OCI-LY7 (cell line): ENCODE measurements at regions not wholly inside any gene's neighbourhood (a gene's known extent, or its start where the extent isn't known, plus 50 kb on each side); places are given as distances from the start of the nearest gene placed in this dataset.

ENCODE experiments used
- BruUV-seq: library from RNA; stranded (reverse); fragments of 400-500 nt; replicated peaks from 2 replicates; lab custom pipeline; 2021; lab: Mats Ljungman, UMichigan
- CTCF ChIA-PET: fragments of 300-600 bp; sonication (Branson Sonifier 250); formaldehyde crosslinking; loops from one replicate; lab custom pipeline; 2022; ENCODE audit warnings: antibody characterized with exemption; ENCODE audit not compliant: unreplicated experiment; lab: Charles Lee
- POLR2A ChIA-PET: fragments of 300-600 bp; sonication (Branson Sonifier 250); formaldehyde crosslinking; loops from one replicate; lab custom pipeline; 2022; ENCODE audit warnings: antibody characterized with exemption; lab: Charles Lee
- DNase-seq: peaks from one replicate; pipeline ENCODE4 v3.0.0-alpha.2; 2015; ENCODE audit warnings: low spot score
- H2AFZ ChIP-seq: fragments of 200-600 bp; sonication (generic), shearing (Covaris generic); 2 replicates; pipeline ENCODE4 v1.6.1; 2014; ENCODE audit warnings: mild to moderate bottlenecking, antibody characterized with exemption, low read length, moderate library complexity
- H3K27ac ChIP-seq: fragments of 200-600 bp; sonication (generic); 2 replicates; pipeline ENCODE4 v1.5.1; 2014; ENCODE audit warnings: mixed run types, low read depth, mild to moderate bottlenecking, moderate library complexity, low read length, inconsistent platforms; ENCODE audit not compliant: poor library complexity, severe bottlenecking
- H3K36me3 ChIP-seq: fragments of 200-600 bp; sonication (generic); 2 replicates; pipeline ENCODE4 v1.6.1; 2014; ENCODE audit warnings: mild to moderate bottlenecking, antibody characterized with exemption, low read length, moderate library complexity, mixed read lengths; ENCODE audit not compliant: insufficient read depth
- H3K4me1 ChIP-seq: fragments of 200-600 bp; sonication (generic); 2 replicates; pipeline ENCODE4 v1.5.1; 2014; ENCODE audit warnings: mild to moderate bottlenecking, low read length; ENCODE audit not compliant: insufficient read depth, poor library complexity, severe bottlenecking
- H3K4me2 ChIP-seq: fragments of 200-600 bp; sonication (generic); 2 replicates; pipeline ENCODE4 v1.6.1; 2014; ENCODE audit warnings: mild to moderate bottlenecking, low read length
- H3K4me3 ChIP-seq: fragments of 200-600 bp; sonication (generic); 2 replicates; pipeline ENCODE4 v1.5.1; 2014; ENCODE audit warnings: mild to moderate bottlenecking, low read depth, low read length; ENCODE audit not compliant: poor library complexity, severe bottlenecking
- H3K79me2 ChIP-seq: fragments of 200-600 bp; sonication (generic); 2 replicates; pipeline ENCODE4 v1.6.1; 2016; ENCODE audit warnings: low read depth, mild to moderate bottlenecking, low read length, moderate library complexity, mixed read lengths; ENCODE audit not compliant: insufficient read depth
- H3K9me2 ChIP-seq: fragments of 200-600 bp; sonication (generic); 2 replicates; pipeline ENCODE4 v1.6.1; 2016; ENCODE audit warnings: mild to moderate bottlenecking, low read length, mixed read lengths; ENCODE audit not compliant: insufficient read depth
- H3K9me3 ChIP-seq: fragments of 200-600 bp; sonication (generic); 2 replicates; pipeline ENCODE4 v1.6.1; 2014; ENCODE audit warnings: mild to moderate bottlenecking, mixed run types, low read length, mixed read lengths
- H4K20me1 ChIP-seq: fragments of 200-600 bp; sonication (generic); 2 replicates; pipeline ENCODE4 v1.6.1; 2014; ENCODE audit warnings: mild to moderate bottlenecking, antibody characterized with exemption, low read length, moderate library complexity, mixed read lengths; ENCODE audit not compliant: insufficient read depth
- EZH2phosphoT487 ChIP-seq: fragments of 200-600 bp; sonication (generic); IDR thresholded peaks from 2 replicates; pipeline ENCODE4 v1.6.1; 2018; ENCODE audit warnings: low read depth, borderline replicate concordance, mild to moderate bottlenecking, mixed run types, antibody characterized with exemption, low read length, moderate library complexity, mixed read lengths
- intact Hi-C: fragments of 100-400 bp; cut with micrococcal nuclease; formaldehyde crosslinking; loops from one replicate; pipeline ENCODE4 v1.10.0; 2022; ENCODE audit not compliant: unreplicated experiment
- TF ChIP-seq, protein P1 (sequence below): fragments of 200-600 bp; sonication (generic); conservative IDR thresholded peaks from 2 replicates; pipeline ENCODE4 v1.5.1; 2014; ENCODE audit warnings: mild to moderate bottlenecking, antibody characterized with exemption, low read length, moderate library complexity, mixed read lengths

DNA sequence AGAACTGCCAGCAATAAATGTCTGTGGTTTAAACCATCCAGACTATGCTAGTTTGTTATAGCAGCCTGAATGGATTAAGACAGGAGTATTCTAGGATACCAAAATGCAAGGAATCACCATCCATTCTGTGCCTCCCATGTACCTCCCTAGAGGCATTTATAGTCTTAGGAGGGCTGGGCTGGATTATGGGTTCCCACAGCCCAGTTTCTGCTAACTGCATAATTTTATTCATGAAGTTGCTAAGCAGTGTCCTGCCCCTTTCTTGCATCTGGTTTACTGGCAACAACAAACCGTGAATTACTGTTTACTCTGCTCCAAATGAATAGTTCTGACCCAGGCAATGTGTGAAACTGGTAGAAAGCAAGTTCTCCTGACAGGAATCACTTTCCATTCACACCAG is 67.1 kb upstream of the PRKX start:
- Histone ChIP-seq H3K27ac (no peak overlapping the region), H3K9me3 (no peaks in the 10 kb centered on the region), H4K20me1 (no peaks in the 10 kb centered on the region), H3K36me3 (no peaks in the 10 kb centered on the region), H3K79me2 (no peaks in the 10 kb centered on the region), H3K4me1 (no peaks in the 10 kb centered on the region), H3K9me2 (no peaks in the 10 kb centered on the region), H3K4me2 (no peak overlapping the region), H3K4me3 (no peak overlapping the region), H2AFZ (no peak overlapping the region)
- no TSS peak for BruUV-seq
- no peak for DNase-seq
- intact Hi-C loops = loop anchor here (10.0 kb wide), 1 partner anchor 334 kb away; no protein-coding TSS in a partner anchor
- CTCF ChIA-PET = no interaction called here
- TF ChIP-seq, protein P1, sequence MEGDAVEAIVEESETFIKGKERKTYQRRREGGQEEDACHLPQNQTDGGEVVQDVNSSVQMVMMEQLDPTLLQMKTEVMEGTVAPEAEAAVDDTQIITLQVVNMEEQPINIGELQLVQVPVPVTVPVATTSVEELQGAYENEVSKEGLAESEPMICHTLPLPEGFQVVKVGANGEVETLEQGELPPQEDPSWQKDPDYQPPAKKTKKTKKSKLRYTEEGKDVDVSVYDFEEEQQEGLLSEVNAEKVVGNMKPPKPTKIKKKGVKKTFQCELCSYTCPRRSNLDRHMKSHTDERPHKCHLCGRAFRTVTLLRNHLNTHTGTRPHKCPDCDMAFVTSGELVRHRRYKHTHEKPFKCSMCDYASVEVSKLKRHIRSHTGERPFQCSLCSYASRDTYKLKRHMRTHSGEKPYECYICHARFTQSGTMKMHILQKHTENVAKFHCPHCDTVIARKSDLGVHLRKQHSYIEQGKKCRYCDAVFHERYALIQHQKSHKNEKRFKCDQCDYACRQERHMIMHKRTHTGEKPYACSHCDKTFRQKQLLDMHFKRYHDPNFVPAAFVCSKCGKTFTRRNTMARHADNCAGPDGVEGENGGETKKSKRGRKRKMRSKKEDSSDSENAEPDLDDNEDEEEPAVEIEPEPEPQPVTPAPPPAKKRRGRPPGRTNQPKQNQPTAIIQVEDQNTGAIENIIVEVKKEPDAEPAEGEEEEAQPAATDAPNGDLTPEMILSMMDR = no peak
- no peak for TF ChIP-seq EZH2phosphoT487
- POLR2A ChIA-PET = interaction anchor here (0.6 kb wide), 1 partner anchor 69 kb away, joined by 3 read pairs; no protein-coding TSS in a partner anchor

DNA sequence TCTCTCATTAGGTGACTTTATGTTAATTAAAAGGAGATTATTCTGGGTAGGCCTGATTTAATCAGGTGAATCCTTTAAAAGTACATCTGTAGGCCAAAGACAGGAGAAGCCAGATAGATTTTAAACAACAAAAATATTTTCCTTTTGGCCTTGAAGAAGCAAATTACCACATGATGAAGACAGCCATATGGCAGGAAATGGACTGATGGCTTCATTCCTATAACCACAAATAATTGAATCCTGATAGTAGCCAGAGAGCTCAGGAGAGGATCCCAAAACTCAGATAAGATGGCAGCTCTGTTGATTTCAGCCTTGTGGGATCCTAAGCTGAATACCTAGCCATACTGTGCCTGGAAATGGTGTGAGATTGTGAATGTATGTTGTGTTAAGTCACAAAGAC is 66.1 kb upstream of the PRKX start:
- Histone ChIP-seq H3K4me1 (no peaks in the 10 kb centered on the region), H3K36me3 (no peaks in the 10 kb centered on the region), H3K4me3 (no peak overlapping the region), H3K9me3 (no peaks in the 10 kb centered on the region), H2AFZ (no peak overlapping the region), H3K9me2 (no peaks in the 10 kb centered on the region), H3K79me2 (no peaks in the 10 kb centered on the region), H3K4me2 (no peak overlapping the region), H3K27ac (no peak overlapping the region), H4K20me1 (no peaks in the 10 kb centered on the region)
- ChIA-PET CTCF (no interaction called here), POLR2A (no interaction called here)
- BruUV-seq = no TSS peak
- intact Hi-C loops = no loop called here
- TF ChIP-seq EZH2phosphoT487 = no peak
- TF ChIP-seq, protein P1 = no peak
- no peak for DNase-seq

DNA sequence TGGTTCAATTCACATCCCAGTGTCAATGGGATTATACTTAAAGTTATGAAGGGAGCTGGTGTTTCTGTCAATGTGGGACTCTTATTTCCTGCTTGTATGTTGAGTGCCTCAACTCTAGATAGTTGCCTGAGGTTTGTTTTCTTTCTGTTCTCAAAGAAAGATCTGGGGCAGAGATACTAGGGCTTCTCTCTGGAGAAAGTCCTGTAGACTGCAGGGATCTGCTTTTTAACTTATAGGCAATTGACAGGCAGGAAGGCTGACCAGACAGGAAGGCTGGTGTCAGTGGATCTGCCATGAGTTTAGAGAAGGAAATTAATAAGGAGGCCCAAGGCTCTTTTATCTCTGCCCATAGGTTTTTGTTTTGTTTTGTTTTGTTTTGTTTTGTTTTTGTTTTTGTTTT is 64.0 kb upstream of the PRKX start:
- TF ChIP-seq EZH2phosphoT487 = no peak
- TF ChIP-seq, protein P1 = no peak
- no peaks in the 10 kb centered on the region for H3K4me1 ChIP-seq
- H3K4me2 ChIP-seq = no peak overlapping the region
- H3K79me2 ChIP-seq = no peaks in the 10 kb centered on the region
- no TSS peak for BruUV-seq
- no peaks in the 10 kb centered on the region for H3K9me3 ChIP-seq
- ChIA-PET CTCF (no interaction called here), POLR2A (no interaction called here)
- no peak overlapping the region for H3K27ac ChIP-seq
- intact Hi-C loops = no loop called here
- H3K36me3 ChIP-seq = no peaks in the 10 kb centered on the region
- no peaks in the 10 kb centered on the region for H4K20me1 ChIP-seq
- H3K4me3 ChIP-seq = no peak overlapping the region
- no peak for DNase-seq
- H3K9me2 ChIP-seq = no peaks in the 10 kb centered on the region
- no peak overlapping the region for H2AFZ ChIP-seq
